ENCODE measurements at regions not wholly inside any gene's neighbourhood (a gene's known extent, or its start where the extent isn't known, plus 50 kb on each side); places are given as distances from the start of the nearest gene placed in this dataset.

DNA sequence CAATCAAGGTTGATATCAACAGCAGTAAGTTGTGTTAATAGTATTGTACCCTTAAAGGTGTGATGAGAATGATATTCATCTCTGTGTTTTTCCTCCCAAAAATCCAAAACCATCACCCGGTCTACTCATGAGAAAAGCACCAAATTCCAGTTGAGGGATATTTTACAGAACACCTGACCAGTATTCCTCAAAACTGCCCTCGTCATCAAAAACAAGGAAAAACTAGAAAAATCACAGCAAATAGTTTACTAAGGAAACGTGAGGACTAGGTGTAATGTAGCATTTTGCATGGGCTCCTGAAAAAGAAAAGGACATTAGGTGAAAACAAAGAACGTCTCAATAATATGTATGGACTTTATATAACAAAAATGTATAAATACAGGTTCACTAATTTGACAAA lies 394.4 kb upstream of the NRSN1 start:
- Mint-ChIP-seq H3K4me1 (ENCODE audit: unreplicated experiment) (peaks cover 4% of the 10 kb centered on the region), H3K27ac (no peak overlapping the region), H3K4me3 (no peak overlapping the region), H3K9me3 (no peaks in the 10 kb centered on the region), H3K27me3 (no peaks in the 10 kb centered on the region), H3K36me3 (no peaks in the 10 kb centered on the region)
- no peak for TF ChIP-seq CTCF (conservative IDR thresholded peaks at IDR 0.05)
- no peak for DNase-seq (ENCODE audit: extremely low spot score, unreplicated experiment)

DNA sequence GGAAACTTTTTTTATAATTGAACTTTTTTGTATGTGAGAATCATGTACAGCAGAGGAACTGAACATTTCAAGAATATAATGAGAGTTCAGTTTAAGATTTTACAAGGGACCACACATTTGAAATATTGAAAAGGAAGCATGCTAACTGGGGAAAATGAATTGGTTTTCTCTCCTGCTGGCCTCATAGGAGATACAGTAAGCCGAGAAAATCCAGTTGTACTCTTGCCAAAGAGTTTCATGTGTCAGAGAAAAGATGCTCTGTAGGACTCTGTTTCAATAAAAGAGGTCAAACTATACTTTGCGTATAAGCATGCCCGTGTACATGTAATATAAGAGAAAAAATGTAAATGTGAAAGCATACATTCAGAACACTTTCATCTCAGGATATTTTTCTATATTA lies 393.5 kb upstream of the NRSN1 start:
- Mint-ChIP-seq H3K9me3 (no peaks in the 10 kb centered on the region), H3K4me3 (no peak overlapping the region), H3K27me3 (no peaks in the 10 kb centered on the region), H3K36me3 (no peaks in the 10 kb centered on the region), H3K4me1 (ENCODE audit: unreplicated experiment) (peaks cover 4% of the 10 kb centered on the region), H3K27ac (no peak overlapping the region)
- no peak for DNase-seq (ENCODE audit: extremely low spot score, unreplicated experiment)
- no peak for TF ChIP-seq CTCF (conservative IDR thresholded peaks at IDR 0.05)

- Mint-ChIP-seq H3K27me3 (no peaks in the 10 kb centered on the region), H3K4me3 (no peak overlapping the region), H3K36me3 (no peaks in the 10 kb centered on the region), H3K9me3 (no peaks in the 10 kb centered on the region), H3K27ac (no peak overlapping the region), H3K4me1 (ENCODE audit: unreplicated experiment) (peaks cover 4% of the 10 kb centered on the region)
- DNase-seq (ENCODE audit: extremely low spot score, unreplicated experiment), result no peak
- no peak for TF ChIP-seq CTCF (conservative IDR thresholded peaks at IDR 0.05)
These were observed 390.9 kb upstream of the NRSN1 start for GRCh38 chr6:23735151-23735550.

GRCh38 chr6:23736577-23736976 lies 389.4 kb upstream of the NRSN1 start:
- Mint-ChIP-seq H3K4me3 (no peak overlapping the region), H3K9me3 (no peaks in the 10 kb centered on the region), H3K36me3 (no peaks in the 10 kb centered on the region), H3K27me3 (no peaks in the 10 kb centered on the region), H3K4me1 (ENCODE audit: unreplicated experiment) (peaks cover 4% of the 10 kb centered on the region), H3K27ac (no peak overlapping the region)
- no peak for TF ChIP-seq CTCF (conservative IDR thresholded peaks at IDR 0.05)
- no peak for DNase-seq (ENCODE audit: extremely low spot score, unreplicated experiment)

DNA sequence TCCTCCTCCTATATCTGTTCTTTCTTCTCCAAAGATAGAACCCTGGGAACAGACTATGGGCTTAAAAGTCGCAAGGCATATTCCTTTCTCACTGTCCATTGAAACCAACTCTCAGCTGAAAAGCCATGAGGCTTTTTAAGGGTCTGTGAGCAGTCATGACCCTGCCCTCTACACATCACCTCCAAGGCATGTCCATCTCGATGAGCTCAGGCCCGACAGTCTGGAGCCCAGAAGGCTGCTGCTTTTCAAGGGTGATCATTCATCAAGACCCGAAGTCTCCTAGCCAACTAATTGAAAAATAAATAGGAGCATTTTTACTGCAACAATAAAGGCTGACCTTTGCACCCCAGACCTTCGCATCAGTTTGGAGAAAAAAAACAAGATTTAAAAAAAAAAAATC lies 378.8 kb upstream of the NRSN1 start:
- Mint-ChIP-seq H3K4me3 (no peak overlapping the region), H3K27me3 (no peaks in the 10 kb centered on the region), H3K4me1 (ENCODE audit: unreplicated experiment) (peaks cover 5% of the 10 kb centered on the region), H3K9me3 (no peaks in the 10 kb centered on the region), H3K36me3 (no peaks in the 10 kb centered on the region), H3K27ac (no peak overlapping the region)
- TF ChIP-seq CTCF (conservative IDR thresholded peaks at IDR 0.05), result no peak
- no peak for DNase-seq (ENCODE audit: extremely low spot score, unreplicated experiment)

- no peak for TF ChIP-seq CTCF (conservative IDR thresholded peaks at IDR 0.05)
- H3K36me3 Mint-ChIP-seq, result peaks cover 4% of the 10 kb centered on the region
- H3K4me3 Mint-ChIP-seq, result no peak overlapping the region
- H3K27me3 Mint-ChIP-seq, result no peaks in the 10 kb centered on the region
- peaks cover 5% of the 10 kb centered on the region for H3K4me1 Mint-ChIP-seq (ENCODE audit: unreplicated experiment)
- DNase-seq (ENCODE audit: extremely low spot score, unreplicated experiment), result no peak
- peaks cover 5% of the 10 kb centered on the region for H3K9me3 Mint-ChIP-seq
- no peak overlapping the region for H3K27ac Mint-ChIP-seq
These were observed 373.6 kb upstream of the NRSN1 start for GRCh38 chr6:23752414-23752813.

Data from type B pancreatic cell (in vitro differentiated cells).